HG03097 (cell line): ENCODE measurements at regions not wholly inside any gene's neighbourhood (a gene's known extent, or its start where the extent isn't known, plus 50 kb on each side); places are given as distances from the start of the nearest gene placed in this dataset.
"Not testable (repeated sequence)": the region's sequence is repeated elsewhere in the genome, so short reads cannot be mapped to it uniquely, and the experiment has no call there.

Experiments
- ATAC-seq: cut with Tn5 transposase; IDR thresholded peaks from one replicate; pipeline ENCODE4 v1.9.1; 2021; ENCODE audit not compliant: unreplicated experiment, low FRiP score

DNA sequence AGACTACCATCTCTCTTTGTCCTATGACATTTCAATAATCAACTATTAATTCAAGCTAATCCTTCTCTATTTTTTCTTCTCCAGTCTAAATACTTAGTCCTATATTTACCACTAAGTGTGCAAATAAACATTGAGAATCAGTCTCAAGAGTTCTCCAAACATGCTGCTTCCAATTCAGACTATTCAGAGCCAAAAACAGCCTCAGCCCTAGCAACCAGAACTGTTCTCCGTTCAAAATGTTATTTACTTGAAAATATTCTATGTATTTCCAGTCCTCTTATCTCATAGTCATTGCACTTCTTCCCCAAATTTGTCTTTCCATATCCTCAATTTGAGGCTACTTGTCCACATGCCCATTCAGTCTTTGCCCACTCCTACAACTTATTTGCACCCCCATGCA, 805.5 kb downstream of the IGSF11 start:
- ATAC-seq = no peak

DNA sequence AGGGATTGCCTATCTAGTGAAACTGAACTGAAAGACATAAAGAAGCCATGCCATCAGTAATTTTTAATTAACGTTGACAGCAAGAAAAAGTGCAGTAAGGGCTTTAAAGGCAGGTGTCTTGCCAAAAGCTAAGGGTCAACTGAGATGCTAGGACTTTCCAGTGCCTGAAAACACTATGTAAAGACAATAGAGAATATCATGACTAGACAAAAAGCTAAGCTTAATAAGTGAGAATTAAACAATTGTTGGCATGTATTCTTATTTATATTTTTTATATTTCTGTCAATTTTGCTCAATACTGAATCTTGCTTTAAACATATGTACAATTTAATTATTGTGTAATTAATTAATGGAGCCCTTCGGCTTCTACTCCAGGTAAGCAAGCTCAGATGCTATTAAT, 803.1 kb downstream of the IGSF11 start:
- ATAC-seq = no peak

DNA sequence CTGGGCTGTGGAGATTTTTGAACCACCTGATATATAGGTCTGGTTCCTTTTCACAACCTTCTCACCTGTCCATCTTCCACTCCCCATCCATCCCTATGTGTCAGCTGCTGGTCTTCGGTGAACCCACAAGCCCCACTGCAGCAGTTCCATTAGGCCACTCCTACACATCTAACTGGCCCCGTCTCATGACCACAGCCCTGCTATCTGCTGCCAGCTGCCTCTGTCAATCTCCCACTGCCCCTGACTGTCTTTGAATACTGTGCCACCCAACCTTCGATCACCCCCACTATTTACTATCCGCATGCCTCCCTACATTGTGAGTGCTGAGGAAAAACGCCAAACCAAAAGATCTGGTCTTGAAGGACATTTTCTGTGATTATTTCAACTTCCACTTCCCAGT, 795.4 kb downstream of the IGSF11 start:
- ATAC-seq = no peak

DNA sequence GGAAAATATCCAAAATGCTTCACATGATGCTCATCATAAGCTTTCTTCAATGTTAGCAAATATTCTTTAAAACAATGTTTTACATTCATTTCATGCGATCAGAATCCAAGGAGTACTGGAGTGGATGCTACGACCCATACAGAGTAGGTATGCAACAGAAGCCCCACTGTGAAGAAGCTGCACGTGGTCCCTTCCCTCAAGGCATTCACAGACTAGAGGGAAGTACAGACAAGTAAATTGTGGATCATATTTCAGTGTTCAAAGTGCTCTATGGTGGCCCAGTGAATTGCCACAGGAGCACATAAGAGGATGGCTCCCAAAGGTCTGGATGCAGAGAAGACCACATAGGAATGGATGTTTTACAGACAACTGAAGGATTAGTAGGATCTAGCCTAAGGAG, 789.9 kb downstream of the IGSF11 start:
- no peak for ATAC-seq

DNA sequence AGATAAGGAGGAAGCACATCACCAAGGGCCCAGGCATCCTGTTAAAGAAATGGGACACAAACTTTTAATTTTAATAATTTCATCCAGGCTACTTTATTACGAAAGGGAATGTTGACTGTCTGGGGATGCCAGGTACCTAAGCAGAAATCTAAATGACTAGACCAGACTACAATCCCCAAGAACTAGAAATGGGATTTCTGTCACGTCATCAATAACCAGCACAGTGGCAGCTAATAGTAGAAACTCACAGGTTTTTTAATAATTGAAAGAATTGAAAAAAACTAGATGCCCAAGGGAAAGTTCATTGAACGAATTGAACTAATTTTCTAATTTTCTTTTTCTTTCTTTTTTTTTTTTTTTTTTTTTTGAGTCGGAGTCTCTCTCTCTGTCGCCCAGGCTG, 789.3 kb downstream of the IGSF11 start:
- ATAC-seq = no peak

DNA sequence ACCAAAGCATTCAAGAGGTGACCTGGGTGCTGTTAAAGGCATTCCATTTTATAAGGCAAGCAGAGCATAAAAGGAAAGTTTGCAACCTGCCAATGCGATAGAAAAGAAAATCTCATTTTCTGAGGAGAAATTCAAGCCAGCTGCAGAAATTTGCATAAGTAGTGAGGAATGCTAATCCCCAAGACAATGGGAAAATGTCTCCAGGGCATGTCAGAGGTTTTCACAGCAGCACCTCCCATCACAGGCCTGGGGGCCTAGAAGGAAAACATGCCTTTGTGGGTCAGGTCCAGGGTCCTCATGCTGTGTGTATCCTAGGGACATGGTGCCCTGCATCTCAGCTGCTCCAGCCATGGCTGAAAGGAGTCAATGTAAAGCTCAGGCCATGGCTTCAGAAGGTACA, 775.8 kb downstream of the IGSF11 start:
- not testable (repeated sequence) for ATAC-seq

DNA sequence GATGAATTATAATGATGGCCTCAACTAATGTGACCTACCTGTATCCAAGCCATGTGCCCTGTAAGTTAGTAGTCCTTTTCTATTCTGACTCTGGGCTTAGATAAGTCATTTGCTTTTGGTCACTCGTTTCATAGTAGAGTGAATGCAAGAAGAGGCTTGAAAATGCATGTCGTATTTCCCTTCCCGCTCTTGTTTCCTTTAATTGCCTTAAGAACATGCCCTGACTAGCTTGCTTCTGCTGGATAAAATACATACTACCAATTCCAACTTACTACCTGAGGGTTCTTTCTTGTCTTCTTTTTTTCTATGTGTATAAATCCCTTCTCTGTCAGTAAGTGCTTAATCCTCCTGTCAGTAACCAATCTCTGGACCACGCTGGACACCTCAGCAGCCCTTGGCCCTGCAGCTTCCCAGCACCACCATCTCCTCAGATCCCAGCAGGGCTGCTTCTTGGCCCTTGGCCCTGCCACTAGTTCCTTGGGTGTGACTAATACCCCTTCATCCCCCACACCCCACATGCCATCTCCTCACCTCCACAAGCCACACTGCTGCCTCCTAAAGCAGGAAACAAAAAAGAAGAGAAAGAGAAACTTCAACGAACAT, 771.7 kb downstream of the IGSF11 start:
- no peak for ATAC-seq

DNA sequence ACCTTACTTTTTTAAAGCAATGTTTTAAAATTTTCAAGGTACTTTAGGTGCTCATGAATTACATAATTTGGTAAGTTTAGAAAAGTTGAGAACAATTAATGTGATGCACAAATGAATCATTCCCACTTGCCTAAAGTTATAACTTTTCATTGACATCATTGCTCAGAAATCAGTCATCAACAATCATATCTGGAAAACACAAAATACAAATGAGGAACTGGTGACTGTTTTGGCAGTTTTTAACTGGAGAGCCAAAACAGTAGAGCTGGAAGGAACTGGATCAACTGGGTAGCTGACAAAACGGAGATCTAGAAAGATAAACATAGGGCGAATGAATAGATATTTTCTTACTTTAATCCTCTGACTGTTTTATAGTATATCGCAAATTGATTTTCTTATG, 767.1 kb downstream of the IGSF11 start:
- ATAC-seq = no peak

DNA sequence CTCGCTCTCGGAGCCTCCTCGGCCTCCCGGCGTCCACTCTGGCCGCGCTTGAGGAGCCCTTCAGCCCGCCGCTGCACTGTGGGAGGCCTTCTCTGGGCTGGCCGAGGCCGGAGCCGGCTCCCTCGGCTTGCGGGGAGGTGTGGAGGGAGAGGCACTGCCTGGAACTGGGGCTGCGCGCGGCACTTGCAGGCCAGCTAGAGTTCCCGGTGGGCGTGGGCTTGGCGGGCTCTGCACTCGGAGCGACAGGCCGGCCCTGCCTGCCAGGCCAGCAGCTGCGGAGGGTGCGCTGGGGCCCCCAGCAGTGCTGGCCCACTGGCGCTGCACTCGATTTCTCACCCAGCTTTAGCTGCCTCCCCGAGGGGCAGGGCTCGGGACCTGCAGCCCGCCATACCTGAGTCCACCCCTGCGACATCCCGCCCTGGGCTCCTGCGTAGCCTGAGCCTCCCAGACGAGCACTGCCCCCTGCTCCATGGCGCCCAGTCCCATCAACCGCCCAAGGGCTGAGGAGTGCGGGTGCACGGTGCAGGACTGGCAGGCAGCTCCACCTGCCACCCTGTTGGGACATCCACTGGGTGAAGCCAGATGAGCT, 765.0 kb downstream of the IGSF11 start:
- ATAC-seq = no peak

DNA sequence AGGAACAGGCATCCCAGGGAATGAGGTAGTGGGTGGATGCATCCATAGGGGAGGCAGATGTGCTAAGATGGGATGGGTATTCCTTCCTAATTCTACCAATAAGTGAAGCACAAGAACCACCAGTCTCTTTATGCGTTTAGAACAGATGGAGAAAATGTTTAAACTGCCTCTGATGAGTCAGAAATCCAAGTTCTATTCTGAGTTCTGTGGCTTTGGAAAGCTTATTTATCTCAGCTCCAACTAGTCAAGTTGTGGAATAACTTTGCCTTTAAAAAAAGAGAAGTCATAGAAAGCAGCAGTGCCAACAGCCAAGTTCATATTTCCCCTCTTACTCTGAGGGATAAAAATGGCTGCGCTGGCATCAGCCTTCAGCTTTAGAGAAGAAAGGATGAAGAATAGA, 761.7 kb downstream of the IGSF11 start:
- no peak for ATAC-seq

DNA sequence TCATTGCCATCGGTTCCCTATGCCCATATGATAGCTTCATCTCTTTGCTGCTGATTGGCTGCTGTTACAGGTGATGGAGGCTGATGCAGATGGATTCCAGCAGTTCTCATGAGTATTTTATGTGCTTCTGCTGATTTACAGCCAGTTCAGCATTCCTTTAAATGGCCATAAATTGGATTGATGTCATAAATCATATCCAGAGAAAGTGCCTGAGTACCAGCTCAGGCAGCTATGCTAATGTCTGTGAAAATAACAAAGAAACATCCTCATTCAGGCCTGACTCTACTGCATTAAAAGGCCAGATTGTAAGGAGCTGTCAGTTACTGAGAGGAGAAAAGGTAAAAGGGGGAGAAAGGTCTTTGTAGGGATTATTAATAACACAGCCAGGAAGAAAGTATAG, 756.8 kb downstream of the IGSF11 start:
- ATAC-seq = no peak

DNA sequence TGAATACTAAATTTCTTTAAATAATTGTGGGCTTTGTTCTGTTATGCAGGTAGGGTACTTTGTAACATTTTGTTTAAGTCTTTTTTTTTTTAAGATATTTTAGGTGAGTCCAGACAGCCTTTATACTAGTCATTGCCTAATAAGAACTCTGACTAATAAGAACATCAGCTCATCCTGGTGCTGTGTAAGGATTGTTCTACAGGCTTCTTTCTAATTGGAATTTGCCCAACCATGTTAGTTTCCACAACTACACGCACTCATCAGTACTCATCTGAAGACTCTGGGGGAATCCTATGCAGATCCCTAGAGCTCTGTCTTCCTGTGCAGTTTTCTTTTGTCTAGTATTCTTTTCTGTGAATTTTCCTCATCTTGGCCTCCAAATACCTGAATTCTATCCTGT, 741.8 kb downstream of the IGSF11 start:
- ATAC-seq = no peak

DNA sequence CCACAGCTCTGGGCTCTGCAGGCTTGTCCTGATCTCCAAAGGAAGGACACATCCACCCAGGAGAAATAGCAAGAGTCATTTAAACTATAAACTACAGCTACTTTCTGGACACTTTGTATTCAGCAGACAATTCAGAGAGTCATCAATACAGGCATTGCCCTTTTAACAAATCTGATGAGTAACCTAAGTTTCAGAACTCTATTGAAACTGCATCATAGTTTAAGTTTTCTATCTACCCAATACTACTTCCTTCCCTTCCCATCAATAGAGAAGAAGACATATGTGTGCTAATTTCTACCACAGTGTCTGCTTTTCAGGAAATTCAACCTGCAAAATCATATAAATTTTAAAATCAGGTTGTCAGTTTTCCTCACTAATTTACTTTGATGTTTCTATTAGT, 736.5 kb downstream of the IGSF11 start:
- no peak for ATAC-seq

DNA sequence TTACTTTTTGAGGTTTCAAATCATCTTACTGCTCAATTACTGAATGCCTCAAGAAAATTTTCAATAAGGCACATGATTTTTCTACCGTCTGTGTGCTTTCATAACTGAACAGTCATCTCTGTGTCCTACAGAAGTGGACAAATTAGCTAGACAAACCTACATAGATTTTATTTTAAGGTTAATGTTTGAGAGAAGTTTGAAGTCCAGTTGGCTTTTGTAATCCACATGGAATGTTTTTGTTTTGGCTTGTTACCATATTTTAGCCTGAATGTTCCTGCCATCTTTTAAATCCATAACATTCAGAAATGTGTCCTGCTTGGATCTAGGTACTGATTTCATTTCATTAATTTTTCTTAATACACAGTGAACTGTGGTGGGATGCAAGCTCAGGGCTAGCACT, 730.1 kb downstream of the IGSF11 start:
- ATAC-seq = no peak

DNA sequence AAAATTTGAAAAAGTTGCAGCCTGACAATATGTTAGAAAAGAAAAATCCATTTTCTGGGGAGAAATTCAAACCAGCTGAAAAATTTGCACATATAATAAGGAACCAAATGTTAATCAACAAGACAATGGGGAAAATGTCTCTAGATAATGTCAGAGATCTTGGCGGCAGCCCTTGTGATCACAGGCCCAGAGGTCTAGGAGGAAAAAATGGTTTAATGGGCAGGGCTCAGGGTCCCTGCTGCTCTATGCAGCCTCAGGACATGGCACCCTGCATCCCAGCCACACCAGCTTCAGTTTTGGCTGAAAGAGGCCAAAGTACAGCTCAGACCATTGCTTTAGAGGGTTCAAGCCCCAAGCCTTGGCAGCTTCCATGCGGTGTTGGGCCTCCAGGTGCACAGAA, 701.9 kb downstream of the IGSF11 start:
- ATAC-seq = no peak

DNA sequence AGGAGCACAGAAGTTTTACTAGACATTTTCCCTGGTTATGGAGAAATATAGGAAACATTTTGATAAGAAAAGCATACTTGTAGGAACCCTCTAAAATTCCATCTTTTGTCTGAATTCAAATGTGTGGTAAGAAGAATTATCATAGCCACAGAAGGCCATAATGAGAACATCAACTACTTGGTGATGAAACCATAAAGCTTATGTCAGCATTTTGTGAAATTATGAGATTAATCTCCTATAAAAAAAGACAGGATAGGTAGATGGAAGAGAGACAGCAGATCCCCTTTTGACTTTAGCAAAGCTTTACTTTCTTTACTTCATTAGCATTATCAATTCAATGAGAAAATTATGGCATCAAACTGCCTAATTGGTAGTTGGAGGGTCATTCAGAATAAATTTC, 697.0 kb downstream of the IGSF11 start:
- no peak for ATAC-seq

DNA sequence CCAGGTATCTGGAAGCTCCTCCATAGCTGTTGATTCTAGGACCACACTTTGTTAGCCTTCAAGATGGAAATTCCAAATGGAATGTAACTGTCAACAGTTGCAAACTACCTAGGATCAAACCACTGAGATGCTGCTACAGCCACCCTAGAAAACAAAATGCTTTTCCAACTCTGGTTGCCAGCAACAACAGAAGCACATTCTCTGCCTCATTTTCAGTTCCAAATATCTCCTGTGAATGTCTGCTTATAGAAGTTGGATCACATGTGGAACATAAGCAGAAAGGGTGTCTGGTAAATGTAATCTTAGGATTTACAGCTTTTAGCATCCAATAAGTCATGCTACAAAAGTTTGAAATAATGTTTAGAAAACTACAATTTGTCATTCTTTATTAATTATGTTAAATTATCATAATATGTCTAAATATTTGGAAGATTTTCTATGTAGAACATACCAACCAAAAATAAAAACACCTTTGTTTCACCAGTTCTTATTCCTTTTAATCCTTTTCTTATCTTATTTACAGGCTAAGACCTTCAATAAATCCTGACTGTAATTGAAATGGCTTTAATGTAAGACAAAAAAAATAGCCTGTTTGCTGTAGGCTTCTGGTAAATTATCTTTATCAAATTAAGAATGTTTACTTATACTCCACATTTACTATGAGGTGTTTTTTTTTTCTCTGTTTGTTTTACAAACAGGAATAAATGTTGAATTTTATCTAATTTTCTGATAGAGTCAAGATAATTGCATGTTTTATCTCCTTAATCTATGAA, 687.1 kb downstream of the IGSF11 start:
- no peak for ATAC-seq

DNA sequence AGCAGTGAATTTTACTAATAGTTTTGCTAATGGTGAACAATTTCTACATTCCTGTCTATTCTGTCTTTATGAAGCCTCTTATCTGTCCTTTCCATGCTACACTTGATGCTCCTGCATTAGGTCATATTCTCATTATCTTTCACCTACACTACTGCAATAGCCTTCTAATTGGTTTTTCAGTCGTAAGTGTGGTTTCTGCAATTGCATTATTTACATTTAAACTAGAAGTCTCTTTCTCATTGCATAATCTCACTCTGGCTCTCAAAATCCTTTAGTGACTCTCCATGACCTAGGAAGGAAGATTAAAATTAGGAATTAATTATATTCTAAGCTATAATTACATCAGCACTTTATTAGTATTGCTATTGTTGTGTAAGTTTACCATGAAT, 686.5 kb downstream of the IGSF11 start:
- ATAC-seq = no peak

DNA sequence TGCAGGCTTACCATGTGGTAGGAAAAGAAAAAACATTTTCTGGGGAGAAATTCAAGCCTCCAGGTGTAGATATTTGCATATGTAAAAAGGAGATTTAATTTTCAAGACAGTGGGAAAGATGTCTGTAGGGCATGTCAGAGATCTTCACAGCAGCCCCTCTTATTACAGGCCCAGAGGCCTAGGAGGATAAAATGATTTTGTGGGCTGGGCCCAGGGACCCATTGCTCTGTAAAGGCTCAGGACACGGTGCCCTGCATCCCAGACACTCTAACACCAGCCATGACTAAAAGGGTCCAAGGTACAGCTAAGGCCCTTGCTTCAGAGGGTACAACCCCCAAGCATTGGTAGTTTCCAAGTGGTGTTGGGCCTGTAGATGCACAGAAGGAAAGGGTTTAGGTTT, 680.1 kb downstream of the IGSF11 start:
- no peak for ATAC-seq

DNA sequence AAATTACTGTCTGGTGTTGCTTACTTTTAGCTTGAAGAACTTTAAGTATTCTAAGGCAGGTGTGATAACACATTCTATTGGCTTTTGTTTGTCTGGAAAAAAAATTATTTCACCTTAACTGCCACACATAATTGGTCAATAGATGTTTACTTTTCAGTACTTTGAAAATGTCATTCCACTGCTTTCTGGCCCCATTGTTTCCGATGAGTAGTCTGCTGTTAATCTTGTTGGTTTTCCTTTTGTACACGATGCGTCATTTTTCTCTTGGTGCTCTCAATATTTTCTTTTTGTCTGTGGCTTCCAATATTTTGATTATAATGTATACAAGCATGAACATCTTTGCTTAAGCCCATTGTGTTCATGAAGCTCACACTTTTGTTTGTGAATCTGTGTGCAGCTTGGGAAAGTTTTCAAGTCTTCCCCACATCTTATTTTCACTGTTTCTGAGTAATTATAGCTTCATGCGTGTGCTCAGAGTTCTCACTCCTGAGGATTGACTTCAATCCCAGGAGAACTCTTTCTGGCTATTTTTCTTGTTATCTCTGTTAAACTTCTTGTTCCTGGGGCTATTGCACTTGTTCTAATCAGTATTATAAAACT, 664.7 kb downstream of the IGSF11 start:
- no peak for ATAC-seq

DNA sequence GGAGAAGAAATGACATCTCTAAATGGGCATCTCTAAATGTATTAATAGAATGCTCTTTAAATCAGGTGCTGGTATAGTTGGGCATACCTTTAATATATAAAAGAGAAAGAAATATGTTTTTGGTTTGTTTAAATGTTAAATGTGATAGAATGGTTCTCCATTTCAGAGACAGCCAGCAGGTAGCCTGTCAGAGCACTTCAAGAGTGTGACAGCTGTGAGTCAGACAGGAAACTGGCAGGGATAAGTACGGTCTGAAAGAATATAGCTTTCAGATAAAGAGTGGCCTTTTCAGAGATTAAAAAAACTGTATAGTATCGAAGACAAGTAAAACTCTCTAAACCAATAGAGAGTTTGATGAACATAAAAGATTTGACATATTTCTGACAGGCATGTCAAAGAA, 654.1 kb downstream of the IGSF11 start:
- no peak for ATAC-seq

DNA sequence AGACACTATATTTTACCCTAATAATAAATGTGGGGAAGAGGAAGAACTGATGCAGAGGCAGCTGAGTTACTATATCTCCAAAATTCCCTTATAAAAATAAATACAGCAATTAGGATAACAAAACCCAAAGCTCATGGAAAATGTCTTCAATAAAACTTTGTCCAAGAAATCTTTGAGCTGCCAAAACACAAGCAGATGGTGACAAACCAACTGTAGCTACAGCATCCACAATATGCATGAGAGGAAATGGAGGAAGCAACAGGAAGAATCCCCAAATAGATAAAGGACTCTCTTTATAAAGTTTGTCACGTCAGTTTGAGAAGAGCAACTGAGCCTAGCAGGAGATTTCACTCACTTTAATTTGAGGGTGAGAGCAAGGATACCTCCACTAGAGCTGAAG, 638.2 kb downstream of the IGSF11 start:
- no peak for ATAC-seq
